ENCODE measurements at regions not wholly inside any gene's neighbourhood (a gene's known extent, or its start where the extent isn't known, plus 50 kb on each side); places are given as distances from the start of the nearest gene placed in this dataset.
A peak's percentile ranks its signal among the peaks of the same experiment; 100 is the strongest.

GRCh38 chr2:231644426-231644825 lies 51.8 kb downstream of the TEX44 start:
- no peak for DNase-seq

- DNase-seq, result no peak
Measured at GRCh38 chr2:231646476-231646875, 53.8 kb downstream of the TEX44 start.

GRCh38 chr2:231648579-231649174 lies 56.0 kb downstream of the TEX44 start:
- DNase-seq, result peak; percentile 68

GRCh38 chr2:231651561-231651960 lies 56.8 kb upstream of the PTMA start:
- peak; percentile 74 for DNase-seq

GRCh38 chr2:231655488-231655887 lies 52.8 kb upstream of the PTMA start:
- DNase-seq, result no peak

- no peak for DNase-seq
Measured at GRCh38 chr2:231655894-231656293, 52.4 kb upstream of the PTMA start.

Data from suppressor macrophage treated with lipopolysaccharide for 4 hours (primary cell).